Fibroblast of skin of scalp (primary cell): ENCODE measurements at regions not wholly inside any gene's neighbourhood (a gene's known extent, or its start where the extent isn't known, plus 50 kb on each side); places are given as distances from the start of the nearest gene placed in this dataset.
"Not testable (repeated sequence)": the region's sequence is repeated elsewhere in the genome, so short reads cannot be mapped to it uniquely, and the experiment has no call there.

Source experiments
- DNase-seq: peaks from one replicate; pipeline ENCODE4 v3.0.0-alpha.2; 2013

DNA sequence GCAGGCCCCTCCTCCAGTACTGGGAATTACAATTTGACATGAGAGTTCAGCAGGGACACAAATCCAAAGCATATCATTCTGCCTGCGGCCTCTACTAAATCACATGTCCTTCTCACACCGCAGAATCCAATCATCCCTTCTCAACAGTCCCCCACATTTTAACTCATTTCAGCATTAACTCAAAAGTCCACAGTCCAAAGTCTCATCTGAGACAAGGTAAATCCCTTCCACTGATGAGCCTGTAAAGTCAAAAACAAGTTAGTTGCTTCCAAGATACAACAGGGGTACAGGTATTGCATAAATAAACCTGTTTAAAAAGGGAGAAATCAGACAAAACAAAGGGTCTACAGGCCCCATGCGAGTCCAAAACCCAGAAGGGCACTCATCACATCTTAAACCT is 64.0 kb downstream of the EBNA1BP2 start:
- DNase-seq, result no peak

DNA sequence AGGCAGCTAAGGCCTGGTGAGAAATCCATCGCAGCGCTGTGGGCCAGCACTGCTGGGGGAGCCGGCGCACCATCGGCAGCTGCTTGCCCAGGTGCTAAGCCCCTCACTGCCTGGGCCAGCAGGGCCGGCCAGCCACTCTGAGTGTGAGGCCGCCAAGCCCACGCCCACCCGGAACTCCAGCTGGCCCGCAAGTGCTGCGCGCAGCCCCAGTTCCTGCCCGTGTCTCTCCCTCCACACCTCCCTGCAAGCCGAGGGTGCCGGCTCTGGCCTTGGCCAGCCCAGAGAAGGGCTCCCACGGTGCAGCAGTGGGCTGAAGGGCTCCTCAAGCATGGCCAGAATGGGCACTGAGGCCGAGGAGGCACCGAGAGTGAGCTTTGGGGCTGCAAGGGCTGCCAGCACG is 64.4 kb downstream of the EBNA1BP2 start:
- no peak for DNase-seq

DNA sequence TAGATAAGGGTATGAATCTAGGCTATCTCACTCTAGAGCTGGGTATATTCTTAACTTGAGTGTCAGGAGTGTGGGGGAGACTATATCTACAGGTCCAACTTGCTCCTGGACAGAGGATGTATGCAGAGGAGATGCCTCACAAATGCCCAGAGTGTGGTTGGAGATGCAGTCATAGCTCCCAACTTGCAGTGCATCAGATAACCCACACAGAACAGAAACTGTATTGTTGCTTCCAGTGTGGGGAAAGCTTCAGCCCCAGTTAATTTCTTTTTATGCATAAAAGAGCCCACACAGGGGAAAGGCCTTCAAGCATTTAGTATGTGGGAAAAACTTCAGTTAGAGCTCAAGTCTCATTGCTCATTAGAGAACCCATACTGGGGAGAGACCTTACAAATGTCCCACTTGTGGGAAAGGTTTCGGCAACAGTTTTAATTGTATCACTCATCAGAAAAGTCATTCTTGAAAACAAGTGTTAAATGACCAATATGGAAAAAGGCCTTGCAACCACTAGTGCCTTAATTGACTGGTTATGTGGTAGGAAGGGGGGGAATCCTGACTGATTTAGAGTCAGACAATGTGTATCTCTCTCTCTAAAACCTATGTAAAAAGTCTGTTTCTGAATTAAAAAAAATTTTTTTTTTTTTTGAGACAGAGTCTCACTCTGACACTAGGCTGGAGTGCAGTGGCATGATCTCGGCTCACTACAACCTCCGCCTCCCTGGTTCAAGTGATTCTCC is 67.9 kb downstream of the EBNA1BP2 start:
- no peak for DNase-seq

- no peak for DNase-seq
Observed at GRCh38 chr1:43101061-43101460, 71.0 kb downstream of the EBNA1BP2 start.

GRCh38 chr1:43098200-43098599 is 73.9 kb downstream of the EBNA1BP2 start:
- no peak for DNase-seq

DNA sequence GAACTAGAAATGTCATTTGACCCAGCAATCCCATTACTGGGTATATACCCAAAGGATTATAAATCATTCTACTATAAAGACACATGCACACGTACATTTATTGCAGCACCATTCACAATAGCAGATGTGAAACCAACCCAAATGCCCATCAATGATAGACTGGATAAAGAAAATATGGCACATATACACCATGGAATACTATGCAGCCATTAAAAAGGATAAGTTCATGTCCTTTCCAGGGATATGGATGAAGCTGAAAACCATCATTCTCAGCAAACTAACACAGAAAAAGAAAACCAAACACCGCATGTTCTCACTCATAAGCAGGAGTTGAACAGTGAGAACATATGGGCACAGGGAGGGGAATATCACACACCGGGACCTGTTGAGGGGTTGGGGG is 75.6 kb downstream of the EBNA1BP2 start:
- not testable (repeated sequence) for DNase-seq

GRCh38 chr1:43090812-43091211 is 81.3 kb downstream of the EBNA1BP2 start:
- DNase-seq, result not testable (repeated sequence)

DNA sequence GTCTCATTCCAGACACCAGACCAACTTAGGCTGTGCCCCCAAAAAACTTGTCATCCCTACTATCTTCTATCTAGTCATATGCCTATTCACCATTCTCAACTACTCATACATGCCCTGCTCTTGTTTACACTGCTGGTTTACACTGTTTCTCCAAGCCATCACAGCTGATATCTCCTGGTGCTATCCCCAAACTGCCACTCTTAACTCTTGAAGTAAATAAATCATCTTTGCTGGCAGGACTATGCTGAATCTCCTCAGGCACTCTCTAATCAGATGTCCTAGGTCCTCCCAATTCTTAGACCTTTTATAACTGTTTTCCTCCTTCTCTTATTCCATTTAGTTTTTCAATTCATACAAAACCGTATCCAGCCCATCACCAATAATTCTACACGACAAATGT is 81.9 kb downstream of the EBNA1BP2 start:
- not testable (repeated sequence) for DNase-seq

- no peak for DNase-seq
Observed at GRCh38 chr1:43083375-43083891, 88.7 kb downstream of the EBNA1BP2 start.

DNA sequence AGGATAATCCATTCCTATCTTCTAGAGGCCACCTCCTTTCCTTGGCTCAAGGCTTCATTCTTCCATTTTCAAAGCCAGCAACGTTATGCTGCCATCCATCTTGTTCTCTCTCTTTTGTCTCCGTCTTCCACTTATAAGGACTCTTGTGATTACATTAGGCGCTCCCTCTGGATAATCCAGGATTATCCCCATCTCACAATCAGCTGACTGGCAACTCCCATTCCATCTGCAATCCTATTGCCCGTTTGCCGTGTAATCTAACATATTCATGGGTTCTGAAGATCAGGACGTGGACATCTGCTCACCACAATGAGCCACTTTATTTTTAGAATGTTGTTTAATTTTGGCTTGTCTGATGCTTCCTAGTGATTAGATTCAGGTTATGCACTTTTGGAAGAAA is 89.3 kb downstream of the EBNA1BP2 start:
- DNase-seq, result no peak

GRCh38 chr1:43077273-43077672 is 94.8 kb downstream of the EBNA1BP2 start:
- DNase-seq, result no peak

GRCh38 chr1:43074709-43075108 is 97.4 kb downstream of the EBNA1BP2 start:
- DNase-seq, result no peak

- no peak for DNase-seq
Observed at GRCh38 chr1:43074244-43074643, 97.8 kb downstream of the EBNA1BP2 start.

DNA sequence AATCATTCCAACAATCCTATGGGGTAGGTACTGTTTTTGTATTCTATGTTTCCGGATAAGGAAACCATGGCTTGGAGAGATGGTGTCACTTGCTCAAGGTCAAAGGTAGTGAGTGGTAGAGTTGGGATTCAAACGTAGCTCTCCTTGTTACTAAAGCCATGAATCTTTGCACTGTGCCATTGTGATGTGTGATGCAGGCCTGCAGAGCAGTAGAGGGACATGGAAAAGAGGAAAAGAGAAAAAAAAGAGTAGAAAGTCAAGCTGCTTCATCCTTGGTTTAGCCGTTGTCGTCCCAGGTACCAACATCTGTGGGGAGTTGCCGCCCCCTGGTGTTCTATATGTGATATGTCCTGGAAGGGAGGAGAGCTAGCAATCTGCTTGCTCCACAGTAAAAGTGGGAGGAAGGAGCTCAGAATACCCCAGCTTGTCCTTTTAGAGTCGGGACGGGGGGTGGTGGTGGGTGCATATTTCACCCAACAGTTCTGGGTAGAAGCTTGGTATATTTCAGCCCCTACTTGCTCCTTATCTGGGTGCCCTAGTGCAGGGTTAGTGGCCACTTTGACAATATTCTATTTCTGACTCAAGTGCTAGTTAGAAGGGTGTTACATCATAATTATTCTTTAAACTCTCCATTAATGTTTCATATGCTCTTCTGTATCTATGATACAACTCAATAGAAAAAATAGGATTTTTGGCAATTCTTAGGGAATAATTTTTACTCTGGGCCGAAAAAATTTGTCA is 98.4 kb downstream of the EBNA1BP2 start:
- DNase-seq, result peak; percentile 76

- DNase-seq, result no peak
Observed at GRCh38 chr1:43072314-43072713, 99.8 kb downstream of the EBNA1BP2 start.

- no peak for DNase-seq
Observed at GRCh38 chr1:43071241-43071640, 100.8 kb downstream of the EBNA1BP2 start.

DNA sequence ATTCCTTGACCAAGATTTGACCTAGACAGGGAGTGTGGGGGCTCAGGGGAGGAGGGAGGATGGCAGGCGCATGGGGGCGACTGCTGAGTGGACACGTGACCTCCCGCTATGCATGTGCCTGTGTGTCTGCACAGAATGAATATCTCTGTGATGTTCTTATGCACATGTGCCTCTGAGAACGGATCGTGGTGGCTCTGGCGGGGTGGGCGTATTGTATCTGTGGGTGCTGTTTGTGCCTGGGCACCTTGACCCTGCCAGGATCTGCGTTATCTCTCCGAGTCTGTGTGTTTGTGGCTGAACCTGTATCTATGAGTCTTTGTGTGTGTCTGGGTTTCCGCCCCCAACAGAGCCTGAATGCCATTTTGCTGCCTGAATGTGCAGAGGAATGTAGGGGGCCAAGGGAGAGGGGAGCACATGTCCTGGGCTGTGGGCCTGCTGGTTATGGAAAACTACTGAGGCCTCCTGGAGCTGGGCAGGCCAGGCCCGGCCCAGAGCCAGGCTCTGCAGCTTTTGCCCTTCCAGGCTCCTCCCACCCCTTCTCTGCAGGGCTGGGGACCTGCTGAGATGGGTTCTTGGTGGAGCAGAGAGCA is 102.5 kb downstream of the EBNA1BP2 start:
- peak; percentile 46 for DNase-seq

GRCh38 chr1:43068911-43069310 is 103.2 kb downstream of the EBNA1BP2 start:
- no peak for DNase-seq

DNA sequence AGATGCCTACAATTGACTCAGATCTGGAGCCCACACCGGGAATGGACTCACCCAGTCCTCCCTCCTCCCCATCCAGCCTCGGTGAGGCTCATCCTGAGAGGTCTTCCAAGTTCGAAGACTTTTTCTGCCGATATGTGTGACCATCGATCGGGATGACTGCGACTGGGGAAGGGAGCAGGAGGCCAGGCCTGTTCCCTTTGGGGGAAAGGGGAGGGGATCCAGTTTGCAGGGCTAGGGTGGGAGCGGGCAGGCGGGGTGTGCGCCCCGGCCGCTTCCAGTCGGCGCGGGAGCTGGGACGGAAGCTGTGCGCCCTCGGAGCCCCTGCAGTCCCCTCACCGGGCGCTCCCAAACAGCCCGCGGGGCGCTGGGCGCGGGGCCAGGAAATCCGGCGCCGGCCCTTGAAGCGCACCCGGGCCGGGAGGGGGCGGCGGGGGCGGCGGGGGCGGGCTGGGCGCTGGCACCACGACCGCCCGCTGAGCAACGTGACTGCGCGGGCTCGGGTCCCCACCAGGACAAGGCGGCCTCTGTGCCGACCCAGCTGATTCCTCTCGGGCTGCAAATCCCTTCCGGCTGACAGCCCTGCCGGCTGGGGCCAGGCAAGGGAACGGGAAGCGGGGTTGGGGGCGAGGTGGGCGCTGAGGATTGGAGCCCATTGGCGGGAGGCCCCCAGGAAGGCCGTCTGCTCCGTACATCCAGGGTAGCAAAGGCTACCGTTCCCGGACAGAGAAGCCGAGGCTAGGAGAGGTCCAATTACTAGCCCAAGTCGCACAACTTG is 103.9 kb downstream of the EBNA1BP2 start:
- no peak for DNase-seq

- no peak for DNase-seq
Observed at GRCh38 chr1:43067233-43067745, 104.8 kb downstream of the EBNA1BP2 start.

DNA sequence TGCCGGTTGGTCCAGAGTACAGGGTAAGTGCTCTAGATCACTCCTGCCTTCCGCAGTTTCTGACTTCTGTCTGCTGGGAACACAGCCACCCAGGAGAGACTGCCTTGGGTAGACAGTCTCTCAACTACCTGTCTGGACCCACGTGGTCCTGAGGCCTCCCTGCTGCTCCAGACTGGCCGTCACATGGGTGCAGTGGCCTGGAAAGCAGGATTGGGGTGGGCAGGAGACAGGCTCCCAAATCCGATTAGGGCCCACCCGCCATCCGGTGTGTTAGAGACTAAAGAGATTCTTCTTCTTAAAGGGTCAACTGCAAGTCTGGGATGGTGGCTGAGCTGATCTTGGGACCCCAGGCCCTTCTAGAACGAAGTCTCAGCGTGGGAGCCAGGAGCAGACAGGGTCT is 105.5 kb downstream of the EBNA1BP2 start:
- DNase-seq, result no peak

GRCh38 chr1:43065616-43066399 is 106.3 kb downstream of the EBNA1BP2 start:
- no peak for DNase-seq
